ENCODE measurements at regions not wholly inside any gene's neighbourhood (a gene's known extent, or its start where the extent isn't known, plus 50 kb on each side); places are given as distances from the start of the nearest gene placed in this dataset.
"Not testable (repeated sequence)": the region's sequence is repeated elsewhere in the genome, so short reads cannot be mapped to it uniquely, and the experiment has no call there.

DNA sequence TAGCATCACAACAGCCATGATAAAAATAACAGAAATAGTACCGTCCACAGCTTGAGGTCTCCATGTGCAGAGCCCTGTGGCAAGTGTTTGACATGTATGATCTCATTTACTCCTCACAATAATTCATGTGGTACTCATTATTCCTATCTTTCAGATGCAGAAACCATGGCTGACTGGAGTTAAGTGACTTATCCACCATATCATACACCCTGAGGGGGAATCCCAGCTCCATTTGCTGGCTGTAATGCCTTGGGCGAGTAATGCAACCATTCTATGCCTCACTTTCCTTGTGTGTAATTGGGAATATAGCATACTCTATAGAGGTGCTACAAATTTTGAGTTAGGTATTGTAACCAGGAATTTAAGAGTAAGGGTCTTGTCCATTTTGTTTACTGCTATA lies 347.0 kb upstream of the CLINT1 start:
- DNase-seq (ENCODE audit: low read depth in 2 of 2): no peak

DNA sequence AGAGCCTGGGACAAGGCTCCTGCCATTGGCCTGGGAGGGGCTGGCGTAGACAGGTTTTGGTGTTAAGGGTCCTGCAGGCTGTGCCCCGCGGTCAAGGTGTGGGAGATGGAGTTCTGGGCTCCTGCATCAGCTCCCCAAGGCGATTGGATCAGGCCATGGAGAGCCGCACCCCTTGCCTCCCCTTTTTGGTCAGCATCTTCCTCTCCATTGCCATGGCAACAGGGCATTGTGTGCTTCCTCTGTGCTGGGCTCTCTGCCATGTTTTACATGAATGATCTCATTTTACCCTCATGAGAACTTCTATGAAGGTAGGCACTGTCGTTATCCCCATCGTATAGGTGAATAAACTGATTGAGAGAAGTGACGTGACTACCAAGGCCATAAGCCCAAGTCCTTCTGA lies 344.3 kb upstream of the CLINT1 start:
- DNase-seq (ENCODE audit: low read depth in 2 of 2): no peak

DNA sequence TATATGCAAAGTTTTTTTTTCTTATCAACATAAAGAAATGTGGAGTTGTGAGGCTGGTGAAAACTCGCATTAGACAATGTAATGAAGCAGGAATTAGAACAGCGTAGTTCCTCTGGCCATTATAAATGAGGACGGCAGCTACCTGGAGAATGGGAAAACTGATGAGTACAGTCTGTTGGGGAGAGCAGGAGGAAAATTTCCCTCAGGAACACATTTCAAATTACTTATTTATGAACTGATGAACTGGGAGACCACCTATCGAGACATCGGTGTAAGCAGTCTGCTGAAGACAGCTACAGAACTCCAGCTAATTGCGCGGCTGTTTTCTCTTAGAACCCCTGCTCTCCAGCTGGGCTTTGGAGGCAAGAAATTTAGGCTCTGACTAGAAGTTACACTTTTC lies 343.9 kb upstream of the CLINT1 start:
- no peak for DNase-seq (ENCODE audit: low read depth in 2 of 2)

DNA sequence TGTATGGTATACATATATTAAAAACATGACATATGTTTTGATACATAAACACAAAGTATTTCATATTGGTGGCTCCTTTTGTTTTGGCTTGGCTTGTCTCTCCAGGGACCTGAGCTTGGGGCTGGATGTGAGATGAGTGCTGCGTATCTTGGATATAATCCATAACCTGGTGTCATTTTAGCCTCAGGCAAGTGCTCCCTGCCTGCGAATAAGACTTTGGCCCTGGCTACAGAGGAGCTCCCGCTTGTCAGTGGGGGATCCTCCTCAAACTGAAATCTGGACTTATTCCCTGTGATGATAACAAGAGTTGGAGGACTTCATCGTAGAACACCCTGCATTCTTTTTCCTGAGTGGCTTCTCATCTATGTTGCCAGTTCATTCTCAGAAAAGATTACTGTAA lies 341.7 kb upstream of the CLINT1 start:
- DNase-seq (ENCODE audit: low read depth in 2 of 2): no peak

DNA sequence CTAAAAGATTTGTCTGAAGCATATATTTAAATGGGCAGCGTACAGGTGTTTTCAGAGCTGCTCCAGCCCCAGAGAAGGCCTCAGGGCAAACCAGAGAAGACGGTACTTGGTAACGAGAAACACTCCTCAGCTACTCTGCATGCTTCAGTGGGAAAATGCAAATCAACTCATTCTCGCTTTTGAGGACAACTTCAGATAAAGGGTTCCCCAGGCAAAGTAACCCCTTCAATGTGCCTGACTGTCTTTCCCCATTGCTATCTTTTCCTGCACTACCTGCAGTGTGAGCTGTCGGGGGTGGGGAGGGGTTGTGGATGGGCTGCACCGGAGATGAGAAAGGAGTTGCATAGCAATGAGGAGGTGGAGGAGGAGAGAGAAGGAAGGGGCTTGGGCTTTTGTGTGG lies 339.7 kb upstream of the CLINT1 start:
- DNase-seq (ENCODE audit: low read depth in 2 of 2): no peak

DNA sequence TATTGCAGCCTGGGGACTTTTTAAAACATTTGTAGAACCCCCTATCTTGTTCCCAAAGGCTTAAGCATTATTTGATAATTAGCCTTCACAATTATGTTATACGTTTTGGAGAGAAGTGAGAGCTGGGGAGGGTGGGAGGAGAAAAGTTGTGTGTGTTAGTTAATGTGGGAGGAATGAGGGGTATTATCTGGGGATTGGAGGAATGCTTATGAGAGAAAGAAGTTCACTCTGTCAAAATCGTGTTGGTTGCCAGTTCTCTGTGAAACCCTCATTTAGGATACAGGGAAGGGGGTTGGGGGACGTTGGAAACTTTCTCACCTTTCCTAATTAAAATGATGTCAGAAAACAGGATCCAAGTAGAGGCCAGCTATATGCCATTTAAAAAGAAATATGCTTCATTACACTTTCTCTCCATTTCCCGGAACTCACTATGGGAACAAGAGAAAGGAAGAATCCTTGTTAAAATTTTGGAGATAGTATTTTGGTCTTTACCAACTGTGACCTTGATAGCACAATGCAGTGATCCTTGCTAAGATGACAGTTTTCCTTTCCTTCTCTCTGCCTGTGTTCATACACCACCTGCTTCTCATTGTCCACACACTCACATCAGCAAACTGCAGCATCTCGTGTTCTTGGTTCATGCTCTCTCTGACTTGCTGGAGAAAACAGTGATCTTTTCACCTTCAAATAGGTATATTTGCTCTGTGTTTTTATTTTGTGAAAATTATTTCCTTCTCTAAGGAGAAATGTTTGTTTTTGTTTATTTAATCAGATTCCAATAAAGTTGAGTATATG lies 336.7 kb upstream of the CLINT1 start:
- DNase-seq (ENCODE audit: low read depth in 2 of 2): no peak

DNA sequence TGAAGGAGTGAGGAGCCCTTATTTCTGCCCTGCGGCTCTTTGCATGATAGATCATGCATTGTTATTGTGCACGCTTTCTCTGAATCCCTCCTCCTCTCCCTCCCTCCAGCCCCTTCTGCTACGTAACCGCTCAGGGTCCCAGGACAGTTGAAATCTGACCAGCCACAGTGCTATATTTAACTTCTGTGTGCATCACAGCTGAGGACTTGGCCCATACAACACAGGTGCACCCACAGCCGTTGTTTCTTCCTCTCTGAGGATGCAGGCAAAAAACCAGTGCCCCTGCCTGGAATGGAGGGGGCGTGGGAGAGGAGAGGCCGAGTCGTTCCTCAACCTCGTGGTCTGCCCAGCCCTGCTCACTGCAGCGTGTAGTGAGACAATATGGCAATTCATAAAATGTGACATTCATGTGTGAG lies 335.6 kb upstream of the CLINT1 start:
- DNase-seq (ENCODE audit: low read depth in 2 of 2): no peak

DNA sequence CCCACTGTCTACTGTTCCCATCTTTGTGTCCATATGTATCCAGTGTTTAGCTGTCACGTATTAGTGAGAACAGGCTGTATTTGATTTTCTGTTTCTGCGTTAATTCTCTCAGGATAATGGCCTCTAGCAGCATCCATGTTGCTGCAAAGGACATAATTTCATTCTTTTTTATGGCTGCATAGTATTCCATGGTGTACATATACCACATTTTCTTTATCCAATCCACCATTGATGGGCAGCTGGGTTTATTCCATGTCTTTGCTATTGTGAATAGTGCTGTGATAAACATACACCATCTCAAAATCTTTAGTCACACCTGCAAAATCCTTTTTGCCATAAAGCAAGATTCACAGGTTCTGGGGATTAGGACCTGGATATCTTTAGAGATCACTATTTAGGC lies 334.4 kb upstream of the CLINT1 start:
- not testable (repeated sequence) for DNase-seq (ENCODE audit: low read depth in 2 of 2)

DNA sequence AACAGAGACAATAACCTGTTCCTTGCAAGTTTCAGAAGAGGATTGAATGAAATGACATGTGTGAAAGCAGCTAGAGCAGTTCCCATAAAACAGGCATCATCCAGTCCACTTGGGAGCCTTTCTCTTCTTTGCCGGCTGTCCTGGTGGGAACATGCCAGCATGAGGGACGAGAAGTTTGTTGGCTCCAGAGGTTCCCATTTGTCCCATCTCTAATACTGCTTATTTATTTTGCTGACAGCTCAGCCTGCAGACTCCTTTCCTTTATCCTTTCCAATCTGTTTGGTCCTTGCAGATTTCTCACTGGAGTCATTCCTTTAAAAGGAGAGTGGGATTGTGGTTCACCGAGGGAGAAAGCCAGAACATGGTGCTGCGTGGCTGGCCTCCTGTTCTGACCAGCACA lies 321.5 kb upstream of the CLINT1 start:
- DNase-seq (ENCODE audit: low read depth in 2 of 2): no peak

DNA sequence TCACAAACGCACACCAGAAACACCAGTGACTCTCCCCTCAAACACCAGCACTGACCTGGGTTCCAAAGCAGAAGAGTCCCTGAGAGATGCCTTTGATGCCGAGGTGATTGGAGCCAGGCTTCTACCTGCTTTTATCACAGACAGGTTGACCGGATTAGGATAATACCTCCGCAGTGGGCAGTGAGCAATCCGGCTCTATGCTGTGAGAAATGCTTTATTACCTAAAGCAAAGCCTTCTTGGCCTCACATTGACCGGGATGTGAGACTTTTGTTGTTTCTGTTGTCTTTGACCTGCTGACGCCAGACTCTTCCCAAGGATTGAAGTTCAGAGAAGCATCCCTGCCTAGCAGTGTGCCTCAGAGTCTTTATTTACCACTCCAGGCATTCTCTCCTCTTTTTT lies 320.3 kb upstream of the CLINT1 start:
- DNase-seq (ENCODE audit: low read depth in 2 of 2): no peak

DNA sequence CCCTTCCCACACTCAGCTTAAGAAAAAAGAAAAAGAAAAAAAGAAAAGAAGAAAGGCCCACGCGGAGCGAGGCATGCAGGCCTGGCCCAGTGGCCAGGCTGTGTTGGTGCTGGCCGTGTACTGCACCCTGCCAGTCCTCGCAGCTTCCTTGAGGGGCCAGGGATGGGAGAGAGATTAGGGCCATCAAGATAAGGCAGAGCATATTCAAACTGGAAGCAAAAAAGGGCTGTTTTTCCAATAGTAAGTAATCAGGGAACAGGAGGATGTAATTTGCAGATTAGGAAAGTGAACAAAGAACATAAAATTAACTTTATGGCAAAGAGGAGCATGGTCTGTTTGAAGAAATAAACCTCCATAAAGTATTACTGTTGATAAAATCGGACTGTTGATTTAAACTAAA lies 319.6 kb upstream of the CLINT1 start:
- DNase-seq (ENCODE audit: low read depth in 2 of 2): no peak

DNA sequence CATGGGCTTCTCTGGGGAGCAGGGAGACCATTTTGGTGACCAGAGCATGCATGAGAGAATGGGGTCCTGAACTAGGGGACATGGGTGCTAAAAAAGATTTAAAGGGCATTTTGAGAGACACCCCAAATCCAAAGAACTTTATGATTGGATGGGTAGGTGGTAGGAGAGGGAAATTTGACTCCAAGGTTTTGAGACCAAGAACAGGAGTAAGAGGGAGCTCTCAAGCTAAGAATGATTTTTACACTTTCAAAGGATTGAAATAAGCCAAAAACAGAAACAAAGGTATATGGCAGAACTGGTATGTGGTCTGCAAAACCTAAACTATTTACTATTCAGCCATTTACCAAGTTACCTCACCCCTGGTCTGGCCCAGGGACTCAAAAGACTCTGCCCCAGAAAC lies 318.2 kb upstream of the CLINT1 start:
- no peak for DNase-seq (ENCODE audit: low read depth in 2 of 2)

DNA sequence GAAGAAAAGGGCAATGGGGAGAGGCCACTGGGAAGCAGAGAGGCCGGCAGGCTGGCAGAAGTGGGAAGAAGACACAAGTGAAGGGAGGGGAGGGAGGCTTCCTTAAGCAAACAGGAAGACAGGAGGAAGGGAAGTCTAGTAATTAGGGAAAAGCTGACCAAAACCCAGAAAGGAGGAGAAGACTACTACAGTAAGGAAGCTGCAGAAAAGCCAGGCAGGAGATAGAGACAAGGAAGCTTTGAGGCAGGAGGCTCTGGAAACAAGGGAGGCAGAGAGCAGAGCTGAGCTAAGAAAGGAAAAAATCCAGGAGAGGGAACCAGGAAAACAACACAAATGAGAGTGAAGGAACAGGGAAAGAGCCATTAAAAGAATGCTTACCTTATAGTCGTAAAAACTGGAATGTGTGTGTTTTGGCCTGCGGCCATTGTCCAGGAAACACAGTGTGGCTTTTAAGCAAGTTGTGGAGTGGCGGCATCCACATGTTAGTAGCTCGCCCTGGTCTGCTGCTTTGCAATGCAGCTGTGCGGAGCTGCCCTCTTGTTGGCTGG lies 317.1 kb upstream of the CLINT1 start:
- DNase-seq (ENCODE audit: low read depth in 2 of 2): no peak

DNA sequence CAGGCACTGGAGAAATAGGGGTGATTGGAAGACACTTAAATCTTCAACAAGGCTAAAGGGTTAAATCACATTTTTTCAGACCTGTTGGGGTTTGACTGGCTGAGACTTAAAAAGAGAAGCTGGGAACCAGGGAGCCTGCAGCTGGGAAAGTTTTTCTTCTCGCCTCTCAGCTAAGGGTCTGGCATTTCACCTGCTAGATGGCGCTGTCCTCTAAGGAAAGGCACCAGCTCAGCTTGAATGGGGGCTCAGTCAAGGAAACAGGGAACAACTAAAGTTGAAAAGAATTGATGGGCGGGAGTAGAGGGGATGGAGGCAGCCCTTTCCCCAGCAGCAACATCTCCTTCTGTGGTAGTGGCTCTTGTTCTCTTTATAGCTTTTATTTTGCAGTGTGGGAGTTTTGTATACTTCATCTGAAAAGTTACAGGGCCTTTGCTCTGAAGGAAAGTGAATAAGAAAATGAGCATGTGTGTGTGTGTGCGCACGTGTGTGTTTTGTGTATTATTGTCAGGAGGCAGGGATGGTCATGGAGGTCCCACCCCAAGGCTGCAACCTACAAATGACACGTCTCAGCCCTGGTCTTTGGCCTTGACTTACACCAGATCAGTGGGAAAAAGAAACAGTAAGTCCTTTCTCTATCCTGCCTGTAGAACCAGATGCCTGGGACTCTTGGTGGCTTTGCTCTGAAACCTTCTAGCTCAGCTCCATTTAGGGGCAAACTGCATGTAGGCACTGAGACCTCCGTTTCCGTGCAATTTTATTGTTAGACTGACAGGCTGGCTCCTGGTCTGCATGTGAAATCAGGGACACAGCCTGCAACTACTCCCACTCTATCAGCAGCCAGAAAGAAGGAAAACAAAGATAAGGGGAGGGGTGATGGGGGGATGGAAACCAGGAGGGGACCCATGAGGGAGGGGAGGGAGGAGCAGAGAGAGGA lies 316.2 kb upstream of the CLINT1 start:
- peak; percentile 15 to 46 for DNase-seq (ENCODE audit: low read depth in 2 of 2)

DNA sequence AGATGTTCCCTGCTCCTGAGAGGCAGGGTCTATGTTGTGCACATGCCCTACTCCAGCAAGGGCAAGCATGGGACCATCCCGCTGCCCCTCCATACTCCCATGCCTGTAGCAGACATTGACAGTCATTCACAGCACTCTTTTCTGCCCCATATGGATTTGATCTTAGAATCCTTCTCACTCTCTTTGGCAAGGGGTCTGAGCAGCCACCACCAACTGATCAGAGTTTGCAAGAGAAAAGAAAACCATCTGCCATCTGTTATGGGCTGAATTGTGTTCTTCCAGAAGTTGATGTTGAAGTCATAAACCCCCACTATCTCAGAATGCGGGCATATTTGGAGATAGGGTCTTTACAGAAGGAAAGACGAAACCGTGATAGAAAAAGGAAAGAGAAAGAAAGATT lies 315.1 kb upstream of the CLINT1 start:
- no peak for DNase-seq (ENCODE audit: low read depth in 2 of 2)

DNA sequence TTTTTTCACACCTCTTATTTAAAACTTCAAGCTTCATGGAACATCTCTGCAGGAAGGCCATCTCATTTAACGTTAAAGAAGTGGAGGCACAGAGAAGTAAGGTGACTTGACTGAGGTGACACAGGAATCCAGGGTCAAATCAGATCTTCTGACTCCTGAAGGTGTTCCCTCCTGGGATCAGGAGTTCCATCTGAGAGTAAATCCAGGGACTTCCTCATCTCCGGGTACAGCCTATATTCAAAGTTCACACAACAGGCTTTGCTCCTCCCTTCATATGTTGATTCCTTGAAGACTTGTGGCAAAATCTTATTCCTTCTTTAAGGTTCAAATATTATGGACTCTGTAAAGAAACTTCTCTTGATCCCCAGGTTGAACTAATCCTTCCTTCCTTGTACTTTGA lies 313.1 kb upstream of the CLINT1 start:
- DNase-seq (ENCODE audit: low read depth in 2 of 2): no peak

DNA sequence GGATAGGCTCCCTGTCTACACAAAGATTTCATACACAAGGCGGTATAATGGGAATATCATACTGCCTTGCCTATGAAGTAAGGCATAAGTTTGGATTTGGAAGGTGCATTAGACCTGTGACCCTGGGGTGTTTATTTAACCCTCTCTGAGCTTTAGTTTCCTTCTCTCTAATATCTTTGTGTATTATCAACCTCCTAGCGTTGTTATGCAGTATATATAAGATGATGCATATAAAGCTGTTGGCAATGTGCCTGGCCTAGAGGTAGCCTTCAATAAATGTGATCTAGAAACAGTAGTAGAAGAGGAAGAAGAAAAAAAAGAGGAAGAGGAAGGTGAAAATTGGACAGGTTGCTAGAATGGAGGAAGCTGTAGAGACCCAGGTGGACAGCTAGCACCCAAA lies 311.6 kb upstream of the CLINT1 start:
- no peak for DNase-seq (ENCODE audit: low read depth in 2 of 2)

DNA sequence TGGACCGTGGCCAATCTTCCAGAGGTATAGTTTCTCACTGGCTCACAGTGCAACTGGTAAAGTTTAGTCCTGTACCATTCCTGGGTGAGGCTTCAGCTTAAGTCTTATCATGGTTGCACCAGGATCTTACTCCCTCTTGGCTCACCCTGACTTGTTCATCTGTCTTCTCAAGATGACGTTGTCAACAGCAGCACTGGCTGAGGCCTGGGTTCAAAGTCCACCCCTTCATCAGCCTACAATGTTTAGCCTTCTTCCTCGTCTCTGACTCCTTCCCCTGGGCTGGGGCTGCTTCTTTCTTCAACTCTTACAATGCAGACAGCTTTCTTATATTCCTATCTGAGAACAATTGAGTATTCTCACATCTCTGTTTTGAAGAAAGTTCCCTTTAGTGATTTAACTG lies 311.1 kb upstream of the CLINT1 start:
- DNase-seq (ENCODE audit: low read depth in 2 of 2): no peak

DNA sequence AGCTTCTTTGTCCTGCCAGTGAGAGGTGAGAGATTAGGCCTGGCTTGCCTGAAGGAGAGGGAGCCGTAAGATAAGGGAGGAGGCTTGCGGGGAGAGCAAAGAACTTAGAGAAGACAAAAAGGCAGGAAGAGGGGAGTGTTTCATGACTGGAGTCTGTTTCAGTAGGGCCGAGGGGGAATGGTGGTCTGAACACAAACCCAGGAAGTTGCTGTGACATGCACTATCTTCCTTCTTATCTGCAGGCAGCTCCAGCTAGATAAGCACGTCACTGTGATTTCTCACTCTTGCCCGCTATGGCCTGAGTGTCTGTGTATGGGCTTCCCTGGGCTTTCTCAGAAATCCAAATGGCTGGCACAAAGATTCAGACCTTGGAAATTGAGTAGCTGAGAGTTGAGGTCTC lies 307.5 kb upstream of the CLINT1 start:
- DNase-seq (ENCODE audit: low read depth in 2 of 2): no peak

DNA sequence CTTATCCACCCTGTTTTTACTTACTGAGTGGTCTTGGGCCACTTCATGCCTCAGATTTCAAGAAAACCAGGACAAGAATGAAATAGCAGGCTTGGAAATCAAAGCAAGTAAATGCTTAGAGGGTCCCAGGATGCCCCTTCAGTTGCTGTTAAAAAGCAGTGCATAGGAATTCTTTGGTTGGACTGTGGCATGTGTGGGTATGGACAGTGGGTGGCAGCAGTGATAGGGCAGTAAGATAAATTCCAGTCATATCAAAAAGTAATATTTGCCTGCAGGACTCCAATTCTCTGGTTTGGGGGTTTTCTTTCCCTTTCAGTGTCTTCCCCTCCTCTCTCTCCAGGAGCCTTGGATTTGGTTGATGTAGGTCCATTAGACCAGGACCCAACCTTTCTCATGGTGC lies 306.7 kb upstream of the CLINT1 start:
- no peak for DNase-seq (ENCODE audit: low read depth in 2 of 2)

DNA sequence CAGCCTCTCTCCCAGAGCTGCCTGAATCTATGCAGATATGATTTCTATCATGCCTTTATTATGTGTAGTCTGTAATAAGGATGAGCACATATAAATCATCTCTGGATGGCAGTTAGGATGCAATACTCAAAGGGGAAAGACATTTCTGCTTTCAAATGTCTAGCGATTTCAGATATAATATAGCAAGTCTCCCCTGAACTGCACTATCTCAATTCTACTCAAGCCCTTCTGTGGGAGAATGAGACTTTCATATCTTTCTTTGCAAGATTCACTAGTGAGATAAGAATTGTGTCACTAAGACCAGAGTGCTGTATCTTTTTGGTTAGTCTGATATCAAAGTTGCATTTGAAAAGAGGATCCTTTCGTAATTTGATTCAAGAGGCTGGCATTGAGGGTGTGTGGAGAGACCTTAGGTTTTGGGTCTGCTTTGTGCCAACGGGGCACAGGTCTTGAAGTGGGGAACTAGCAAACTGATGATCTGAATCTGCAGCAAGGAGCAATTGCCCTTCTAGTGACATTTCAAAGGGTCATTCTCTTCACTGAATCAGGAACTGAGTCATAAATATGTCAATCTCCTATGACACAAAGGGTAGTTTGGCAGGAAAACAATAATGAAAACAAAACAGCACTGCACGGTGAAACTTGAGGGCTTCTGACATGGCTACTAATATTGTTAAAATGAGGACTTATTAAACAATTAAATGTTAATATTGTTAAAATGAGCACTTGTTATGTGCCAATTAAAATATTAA lies 305.5 kb upstream of the CLINT1 start:
- DNase-seq (ENCODE audit: low read depth in 2 of 2): no peak
